ENCODE measurements at regions not wholly inside any gene's neighbourhood (a gene's known extent, or its start where the extent isn't known, plus 50 kb on each side); places are given as distances from the start of the nearest gene placed in this dataset.
A peak's percentile ranks its signal among the peaks of the same experiment; 100 is the strongest.

DNA sequence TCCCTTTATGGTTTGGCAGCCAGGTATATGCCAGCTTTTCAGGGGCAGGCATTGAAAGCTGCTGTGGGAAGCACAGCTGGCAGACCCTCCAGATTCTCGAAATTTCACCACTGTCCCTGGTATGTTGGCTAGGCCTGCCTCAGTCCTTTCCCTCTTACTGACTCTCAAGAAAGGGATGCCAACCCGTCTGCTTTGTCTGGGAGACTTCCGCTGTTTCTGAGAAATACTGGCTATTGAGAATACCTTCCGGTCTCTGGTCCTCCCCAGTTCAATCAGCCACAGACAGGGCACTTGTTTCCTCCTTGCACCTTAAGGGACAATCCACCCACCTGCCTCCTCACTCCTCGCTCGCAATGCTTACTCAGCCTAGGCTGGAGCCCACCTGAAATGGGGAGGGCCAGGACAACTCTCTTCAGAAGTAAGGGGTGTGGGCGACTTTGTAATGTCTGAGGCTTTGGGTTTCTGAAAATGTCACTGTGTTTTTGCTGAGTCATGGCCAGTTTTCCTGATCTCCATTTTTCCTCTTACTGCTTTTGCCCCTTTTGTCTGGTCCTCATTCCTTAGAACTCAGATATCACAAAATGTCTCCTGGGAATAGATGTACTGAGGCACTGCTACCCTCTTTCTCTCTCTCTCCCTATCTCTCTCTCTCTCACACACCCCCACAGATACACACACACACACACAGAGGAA lies 571.1 kb downstream of the TNS1 start:
- DNase-seq = no peak

DNA sequence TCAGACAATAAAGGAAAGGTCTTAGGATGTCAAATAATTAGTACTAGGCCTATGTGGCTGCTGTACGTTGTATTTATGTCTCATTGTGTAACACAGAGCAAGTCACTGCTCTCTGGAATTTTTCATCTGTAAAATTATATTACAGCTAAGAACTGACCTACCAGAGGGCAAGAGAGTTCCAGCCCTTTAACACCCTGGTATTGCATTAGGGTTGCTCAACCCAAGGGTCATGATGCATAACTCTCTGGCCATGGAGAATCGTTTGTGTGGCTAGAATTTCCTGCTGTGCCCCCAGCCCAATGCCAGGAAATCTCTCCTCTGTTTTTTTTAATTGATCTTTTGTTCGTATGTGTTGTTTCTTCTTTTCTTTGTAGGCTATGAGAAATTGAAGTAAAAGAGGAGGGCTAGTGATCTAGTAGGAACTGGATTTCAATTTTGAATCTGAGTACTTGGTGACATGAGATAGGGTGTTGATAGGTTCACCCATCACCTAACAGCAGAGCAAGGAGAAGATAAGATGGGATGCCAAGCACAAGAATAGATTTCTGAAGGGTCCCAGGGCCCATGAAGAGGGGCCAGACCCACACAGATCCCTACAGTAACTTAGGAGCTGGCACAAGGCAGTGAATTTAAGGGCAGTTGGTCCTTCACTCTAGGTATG lies 571.2 kb upstream of the TNP1 start:
- DNase-seq = no peak

DNA sequence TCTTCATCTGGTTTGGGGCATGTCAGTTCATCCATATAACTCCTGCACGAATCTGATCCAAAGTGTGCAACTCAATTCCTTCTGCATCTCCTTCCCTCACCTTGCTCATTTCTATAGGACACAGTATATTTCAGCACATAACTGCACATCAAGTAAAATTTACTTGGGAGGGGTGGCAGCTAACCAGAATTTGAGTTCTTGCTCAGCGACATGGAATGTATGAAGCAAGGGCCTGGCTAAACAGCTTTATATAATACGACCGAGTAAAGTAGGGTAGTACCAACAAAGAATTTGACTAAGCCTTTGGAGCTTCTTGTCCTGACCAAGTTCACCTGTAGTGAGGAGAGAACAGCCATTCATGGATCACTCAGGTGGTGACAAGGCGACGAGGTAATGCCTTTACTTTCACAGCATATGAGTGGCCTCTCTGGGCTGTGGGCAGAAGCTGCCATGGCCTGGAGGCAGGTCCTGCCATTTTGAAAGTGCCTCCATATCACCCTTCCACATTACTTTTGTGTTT lies 570.2 kb upstream of the TNP1 start:
- no peak for DNase-seq

DNA sequence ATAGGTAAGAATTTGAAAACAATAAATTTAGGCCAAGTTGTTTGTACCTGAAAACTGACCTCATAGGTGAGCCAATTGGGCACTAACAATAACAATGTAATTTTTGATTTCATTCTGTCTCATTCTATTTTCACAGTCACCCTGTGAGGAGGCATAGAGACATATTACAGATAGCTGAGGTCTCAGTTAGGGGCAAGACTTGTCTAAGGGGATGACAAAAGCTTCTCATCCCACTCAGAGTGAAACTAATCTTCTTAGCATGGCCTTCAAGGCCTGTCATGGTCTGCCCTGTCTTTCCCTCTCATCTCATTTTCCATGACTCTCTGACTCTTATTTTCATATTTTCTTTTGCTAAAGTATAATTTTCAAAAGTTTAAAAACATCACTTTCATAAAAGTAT lies 562.0 kb upstream of the TNP1 start:
- no peak for DNase-seq

DNA sequence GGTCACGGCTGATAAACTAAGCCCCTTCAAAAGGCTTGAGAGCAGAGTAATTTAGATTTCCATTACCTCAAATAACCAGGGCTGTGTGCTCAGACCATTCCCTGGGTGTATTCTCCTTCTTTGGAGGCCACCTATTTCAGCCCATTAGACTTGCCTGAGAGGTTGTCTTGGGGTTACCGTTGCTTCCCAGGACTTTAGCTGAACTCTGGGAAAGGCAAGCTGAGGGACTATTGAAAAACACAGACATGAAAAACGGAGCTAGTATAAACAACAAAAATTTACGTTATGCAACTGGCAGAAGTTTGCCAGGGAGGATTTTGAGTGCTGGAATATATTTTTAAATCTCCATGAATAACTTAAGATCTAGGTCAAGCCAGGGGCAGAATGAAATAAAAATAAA lies 561.0 kb upstream of the TNP1 start:
- no peak for DNase-seq

DNA sequence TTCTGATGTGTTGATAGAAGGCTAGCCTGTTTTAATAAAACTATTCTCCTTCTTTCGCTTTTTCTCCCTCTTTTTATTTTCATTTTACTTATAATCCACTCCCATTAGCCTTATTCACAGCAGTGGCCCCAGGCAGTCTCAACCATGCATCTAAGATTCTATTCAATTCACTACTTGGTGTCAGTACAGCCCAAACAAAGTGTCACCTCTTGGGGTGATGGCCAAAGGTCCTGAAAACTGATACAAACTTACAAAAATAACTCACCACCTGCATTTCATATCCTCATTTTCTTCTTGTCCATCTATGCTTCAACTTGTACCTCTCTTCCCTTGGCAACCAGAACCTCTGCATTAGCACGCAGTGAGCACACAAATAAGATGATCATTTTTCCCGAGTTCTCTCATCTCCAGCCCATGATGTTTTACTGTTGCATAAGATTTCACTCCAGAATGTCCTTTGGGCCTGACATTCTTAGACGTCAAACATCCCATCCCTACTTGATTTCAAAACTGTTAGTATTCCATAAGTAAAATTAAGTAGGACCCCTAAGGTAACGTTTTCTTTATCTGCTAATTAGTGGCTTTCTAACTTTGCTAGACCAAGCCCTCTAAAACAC lies 559.3 kb upstream of the TNP1 start:
- DNase-seq = no peak

DNA sequence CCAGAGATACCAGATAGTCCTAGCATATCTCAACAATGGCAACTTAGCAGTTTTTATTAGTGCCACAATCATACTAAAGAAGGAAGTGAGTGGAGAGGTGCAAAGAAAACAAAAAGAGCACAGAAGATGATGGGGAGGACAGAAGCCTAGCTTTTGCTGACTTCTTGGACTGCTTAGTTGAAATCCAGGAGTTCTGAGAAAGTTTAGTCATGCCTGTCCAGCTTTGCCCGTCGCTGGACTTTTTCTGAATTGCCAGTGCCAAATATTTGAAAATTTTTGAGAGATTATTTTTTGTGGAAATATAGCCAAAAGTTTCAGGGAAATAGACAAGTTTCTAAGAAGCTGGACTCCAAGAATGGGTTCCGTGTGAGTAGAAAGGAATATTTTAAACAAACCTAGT lies 558.7 kb upstream of the TNP1 start:
- DNase-seq = no peak

DNA sequence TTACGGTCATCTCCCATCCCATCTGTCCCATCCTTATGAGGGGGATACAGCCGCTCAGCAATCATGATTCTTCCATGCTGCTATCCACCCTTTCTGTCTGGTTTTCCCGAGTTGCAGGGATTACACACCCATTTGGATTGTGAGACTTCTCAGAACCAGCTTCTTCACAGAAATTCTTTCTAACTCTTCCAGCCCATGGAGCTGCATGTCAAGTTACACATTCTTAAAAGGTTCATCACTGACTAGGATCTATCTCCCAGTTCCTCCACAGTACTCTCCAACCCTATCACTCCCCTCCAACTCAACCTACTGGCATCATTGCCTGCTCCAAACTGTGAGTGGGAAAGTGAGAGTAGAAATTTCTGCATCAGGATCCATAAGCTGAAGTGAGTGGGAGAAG lies 558.2 kb upstream of the TNP1 start:
- DNase-seq = no peak

DNA sequence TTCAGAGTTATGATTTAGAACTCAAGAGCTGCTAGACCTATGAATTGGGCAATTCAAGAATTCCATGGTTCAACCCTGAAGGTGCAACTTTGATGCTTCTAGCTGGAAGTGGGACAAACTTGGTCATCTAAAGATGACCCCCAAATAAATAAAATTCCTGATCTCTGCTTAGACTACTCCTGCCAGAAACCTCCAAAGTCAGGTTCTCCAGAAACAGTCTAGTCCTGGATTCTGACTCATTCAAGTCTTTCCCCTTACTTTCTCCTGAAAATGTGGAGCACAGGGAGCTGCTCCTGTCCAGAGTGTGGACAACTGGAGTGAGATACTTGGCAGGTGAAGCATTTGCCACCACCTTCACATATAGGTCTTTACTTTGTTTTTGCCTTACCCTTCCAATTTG lies 557.7 kb upstream of the TNP1 start:
- DNase-seq = no peak

DNA sequence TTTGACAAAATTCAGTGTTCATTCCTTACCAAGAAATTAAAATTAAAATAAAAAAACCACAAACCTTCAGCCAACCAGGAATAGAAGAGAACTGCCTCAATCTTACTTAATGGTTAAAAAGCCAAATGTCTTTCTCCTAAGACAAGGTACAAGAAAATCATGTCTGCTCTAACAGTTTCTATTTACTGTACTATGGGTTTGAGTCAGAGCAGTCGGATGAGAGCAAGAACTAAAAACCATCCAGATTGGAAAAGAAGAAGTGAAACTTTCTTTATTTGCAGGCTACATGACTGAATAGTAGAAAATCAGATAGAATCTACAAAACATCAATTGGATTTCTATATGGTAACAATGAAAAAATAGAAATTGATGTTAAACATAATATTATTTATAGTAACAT lies 555.5 kb upstream of the TNP1 start:
- peak; percentile 3 for DNase-seq

DNA sequence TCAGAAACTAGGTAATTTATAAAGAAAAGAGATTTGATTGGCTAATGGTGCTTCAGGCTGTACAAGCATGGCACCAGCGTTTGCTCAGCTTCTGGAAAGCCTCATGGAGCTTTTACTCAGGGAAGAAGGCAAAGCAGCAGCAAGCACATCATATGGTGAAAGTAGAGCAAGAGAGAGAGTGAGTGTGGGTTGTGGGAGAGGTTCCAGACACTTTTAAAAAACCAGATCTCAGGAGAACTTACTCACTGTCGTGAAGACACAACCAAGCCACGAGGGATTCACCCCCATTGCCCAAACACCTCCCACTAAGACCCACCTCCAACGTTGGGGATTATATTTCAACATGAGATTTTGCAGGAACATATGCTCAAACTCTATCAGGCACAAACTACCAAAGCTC lies 554.6 kb upstream of the TNP1 start:
- DNase-seq = no peak

DNA sequence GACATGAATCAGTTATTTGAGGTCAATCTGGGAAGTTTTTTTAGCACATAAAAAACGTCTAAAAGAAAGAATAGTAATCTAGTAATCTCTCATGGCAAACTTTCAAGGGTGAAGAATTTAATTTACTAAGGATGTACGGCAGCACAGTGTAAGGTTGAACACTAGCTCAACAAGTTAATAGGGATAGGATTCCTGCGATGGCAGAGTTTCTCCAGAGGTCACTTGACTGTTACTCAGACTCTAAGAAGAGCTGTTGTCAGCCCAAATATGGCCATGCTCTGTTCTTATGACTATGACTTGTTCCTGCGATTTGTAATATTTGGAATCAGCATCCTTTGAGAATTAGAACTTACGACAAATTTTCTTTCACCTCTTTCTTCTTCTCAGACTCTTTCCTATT lies 553.3 kb upstream of the TNP1 start:
- DNase-seq = no peak

DNA sequence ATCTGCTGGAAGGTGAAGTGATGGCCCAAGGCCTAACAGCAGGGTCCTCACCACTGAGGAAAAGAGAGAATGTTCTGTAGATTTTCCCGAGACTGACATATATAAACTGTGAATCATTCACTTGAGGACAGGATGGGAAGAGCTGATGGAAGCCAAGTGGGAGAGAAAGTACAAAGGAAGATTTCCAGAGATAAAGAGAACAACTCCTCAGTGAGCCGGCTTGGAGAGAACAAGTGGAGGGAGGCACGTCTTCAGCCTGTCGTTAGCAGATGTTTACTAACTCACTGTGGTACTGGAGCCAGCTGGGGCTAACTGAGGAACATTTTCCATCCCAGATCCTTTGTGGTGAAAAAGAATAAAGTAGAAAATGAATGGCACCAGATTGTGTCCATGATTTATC lies 552.9 kb upstream of the TNP1 start:
- DNase-seq = no peak

DNA sequence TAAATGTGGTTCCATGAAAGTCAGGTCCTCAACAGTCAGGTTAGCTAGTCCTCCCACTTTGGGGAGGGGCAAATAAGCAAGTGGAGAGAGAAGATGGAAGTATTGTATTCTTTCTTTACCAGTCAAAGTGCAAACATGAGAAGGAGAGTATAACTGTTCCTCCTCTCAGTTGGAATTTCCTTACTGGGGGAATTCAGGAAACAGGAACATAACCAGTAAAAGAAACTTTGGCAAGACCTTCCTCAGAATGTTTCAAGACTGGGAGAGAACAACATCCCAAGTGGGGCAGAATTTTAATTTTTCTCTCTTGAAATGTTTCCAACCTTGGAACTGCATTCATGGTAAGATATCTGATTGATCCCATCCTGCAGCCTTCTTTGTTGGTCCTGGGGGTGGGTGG lies 552.4 kb upstream of the TNP1 start:
- no peak for DNase-seq

DNA sequence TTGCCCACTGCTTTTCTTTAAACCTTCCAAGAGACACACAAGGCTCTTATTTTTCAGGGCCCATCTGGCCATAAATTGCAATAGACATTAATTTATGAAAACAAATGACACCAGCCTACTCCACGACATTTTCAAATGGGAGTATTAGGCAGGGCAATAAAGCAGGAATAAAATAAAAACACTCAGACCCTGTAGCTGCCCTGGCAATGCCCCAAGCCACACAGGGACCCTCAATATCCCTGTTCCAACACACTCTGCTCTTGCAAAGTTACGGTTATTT lies 550.8 kb upstream of the TNP1 start:
- no peak for DNase-seq

DNA sequence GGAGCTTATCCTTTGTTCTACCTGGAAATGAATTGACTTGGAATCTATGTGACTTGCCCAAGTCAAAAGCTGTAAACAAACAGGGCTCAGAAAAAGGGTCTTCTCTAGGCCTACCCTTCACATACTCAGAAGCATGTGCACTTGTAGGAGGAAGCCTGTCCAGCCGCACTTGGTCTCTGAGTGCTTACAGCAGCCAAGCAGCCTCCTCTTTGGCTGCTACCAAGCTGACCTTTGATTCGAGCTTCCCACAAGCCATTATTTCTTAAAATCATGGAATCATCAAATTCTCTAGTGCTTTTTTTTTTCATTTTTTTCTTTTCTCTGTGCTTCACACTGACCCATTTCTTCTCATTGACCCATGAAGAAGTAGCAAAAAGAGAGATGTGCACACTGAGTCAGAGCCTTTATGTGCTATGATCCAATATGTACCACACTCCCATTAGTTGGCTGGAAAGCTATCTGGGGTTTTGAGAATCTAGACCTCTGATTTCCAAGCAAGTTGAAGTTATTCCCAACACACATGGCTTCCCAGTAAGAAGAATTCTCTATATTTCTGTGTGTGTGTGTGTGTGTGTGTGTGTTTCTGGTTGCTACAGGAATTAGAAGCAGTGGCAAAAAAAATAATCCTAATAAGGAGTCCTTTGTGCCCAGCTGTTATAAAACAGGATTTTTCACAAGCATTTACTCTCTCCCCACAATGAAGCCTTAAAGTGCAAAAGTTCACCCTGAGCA lies 550.3 kb upstream of the TNP1 start:
- DNase-seq = no peak

DNA sequence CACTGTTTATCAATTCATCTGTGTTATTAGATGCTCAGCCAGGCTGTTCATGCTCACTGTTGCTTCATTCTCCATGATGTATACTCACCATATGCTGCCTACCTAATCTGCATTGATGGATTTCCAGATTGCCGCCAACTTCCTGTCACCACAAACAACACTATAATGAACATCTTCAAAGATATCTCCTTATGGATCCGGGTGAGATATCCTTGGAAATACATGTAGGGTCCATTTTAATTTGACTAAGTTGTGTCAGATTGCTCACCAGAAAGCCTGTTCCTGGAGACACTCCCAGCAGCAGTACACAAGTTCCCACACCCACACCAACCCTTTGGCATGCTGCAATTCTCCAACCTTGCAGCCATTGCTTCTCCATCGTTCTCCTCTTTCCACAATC lies 547.5 kb upstream of the TNP1 start:
- no peak for DNase-seq

DNA sequence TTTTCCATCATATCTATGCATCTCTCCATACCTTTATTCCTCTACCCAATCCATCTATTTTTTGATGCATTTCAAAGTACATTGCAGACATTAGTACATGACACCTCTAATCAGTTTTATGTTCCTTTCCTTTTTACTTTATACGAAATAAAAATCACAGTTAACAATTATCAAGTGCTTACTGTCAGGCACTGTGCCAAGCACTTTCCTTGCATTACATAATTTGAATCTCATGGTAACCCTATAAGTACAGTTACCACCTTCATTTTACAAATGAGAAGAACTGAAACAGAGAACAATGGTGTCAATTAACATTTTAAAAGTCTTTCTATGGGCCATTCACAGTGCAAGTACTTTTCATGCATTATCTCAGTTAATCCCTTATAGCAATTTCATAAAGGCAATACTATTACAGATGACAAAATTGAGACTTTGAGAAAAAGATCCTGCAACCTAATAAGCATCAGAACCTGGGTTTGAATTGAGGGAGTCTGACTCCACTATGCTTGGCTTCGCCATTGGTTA lies 544.4 kb upstream of the TNP1 start:
- no peak for DNase-seq

DNA sequence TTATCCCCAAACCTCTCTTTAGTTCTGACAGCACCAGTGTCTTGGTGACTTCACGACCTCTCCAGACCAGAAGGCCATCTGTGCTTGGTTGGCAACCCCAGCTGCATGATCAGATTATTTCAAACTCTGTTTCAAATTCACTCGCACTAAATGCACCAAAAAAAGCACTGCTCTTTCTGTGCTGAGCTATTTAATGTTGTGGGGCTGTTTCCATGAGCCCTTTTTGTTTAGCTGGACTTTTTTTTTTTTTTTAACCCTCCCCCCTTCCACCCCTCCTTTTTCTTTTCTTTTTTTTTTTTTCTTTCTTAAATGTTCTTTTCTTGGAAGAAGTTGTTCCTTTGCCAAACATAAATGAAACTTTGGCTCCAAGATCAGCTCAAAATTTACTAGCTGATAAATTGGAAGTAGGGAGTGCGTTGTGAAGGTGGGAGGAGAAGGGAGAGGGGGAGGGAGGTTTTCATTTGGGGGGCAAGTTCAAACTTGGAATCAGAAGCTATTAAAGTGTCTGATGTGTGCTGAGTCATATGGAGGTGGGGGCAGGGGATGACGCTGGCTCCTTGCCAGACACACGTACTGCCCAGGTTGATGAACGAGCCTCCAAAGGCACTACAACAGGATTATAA lies 543.0 kb upstream of the TNP1 start:
- DNase-seq = no peak

DNA sequence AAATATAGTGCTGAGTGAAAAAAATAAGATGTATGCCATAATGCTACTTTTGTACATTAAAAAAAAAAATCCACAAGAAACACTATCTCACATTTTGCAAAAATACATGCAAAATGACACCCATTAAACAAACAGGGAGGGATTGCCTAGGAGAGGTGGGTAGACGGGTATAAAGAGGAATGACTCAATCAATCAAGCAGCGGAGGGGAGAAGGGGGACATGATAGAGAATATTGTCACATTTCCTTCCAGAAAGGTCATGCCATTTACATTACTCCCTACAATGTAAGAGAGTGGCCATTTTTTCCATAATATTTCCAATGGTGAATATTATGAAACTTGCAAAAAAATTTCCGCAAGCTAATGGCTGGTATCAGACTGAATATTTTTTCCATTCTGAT lies 542.3 kb upstream of the TNP1 start:
- DNase-seq = no peak

DNA sequence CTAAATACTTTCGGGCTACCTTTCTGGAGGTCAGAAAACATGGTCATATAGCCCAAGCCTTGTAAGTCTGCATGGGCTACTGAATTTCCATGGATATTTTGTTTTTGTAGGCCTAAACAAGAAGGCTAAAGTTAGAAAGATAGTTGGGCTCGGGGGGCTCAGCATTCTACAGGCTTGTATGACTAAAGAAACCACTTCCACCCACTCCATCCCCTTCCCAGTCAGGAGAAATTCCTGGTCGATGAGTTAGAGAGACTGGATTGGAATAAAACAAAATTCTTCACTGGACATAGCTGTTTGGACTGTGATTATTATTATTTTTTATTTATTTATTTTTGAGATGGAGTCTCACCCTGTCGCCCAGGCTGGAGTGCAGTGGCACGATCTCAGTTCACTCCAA lies 539.4 kb upstream of the TNP1 start:
- DNase-seq = no peak

DNA sequence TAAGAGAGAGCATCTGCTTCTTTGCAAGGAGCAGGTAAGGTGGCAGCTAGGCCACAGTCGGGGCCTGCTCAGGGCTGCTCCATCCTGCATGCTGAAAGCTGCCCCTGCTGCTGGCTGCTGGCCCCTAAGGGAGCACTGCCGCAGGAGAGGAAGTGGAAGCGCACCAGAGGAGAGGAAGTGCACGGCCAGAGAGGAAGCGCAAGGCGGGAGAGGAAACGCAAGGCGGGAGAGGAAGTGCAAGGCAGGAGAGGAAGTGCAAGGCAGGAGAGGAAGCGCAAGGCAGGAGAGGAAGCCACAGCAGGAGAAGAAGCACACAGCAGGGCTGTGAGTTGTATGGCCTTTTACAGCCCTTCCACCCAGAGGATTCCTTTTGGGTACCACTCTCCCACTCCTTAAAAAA lies 539.0 kb upstream of the TNP1 start:
- no peak for DNase-seq

DNA sequence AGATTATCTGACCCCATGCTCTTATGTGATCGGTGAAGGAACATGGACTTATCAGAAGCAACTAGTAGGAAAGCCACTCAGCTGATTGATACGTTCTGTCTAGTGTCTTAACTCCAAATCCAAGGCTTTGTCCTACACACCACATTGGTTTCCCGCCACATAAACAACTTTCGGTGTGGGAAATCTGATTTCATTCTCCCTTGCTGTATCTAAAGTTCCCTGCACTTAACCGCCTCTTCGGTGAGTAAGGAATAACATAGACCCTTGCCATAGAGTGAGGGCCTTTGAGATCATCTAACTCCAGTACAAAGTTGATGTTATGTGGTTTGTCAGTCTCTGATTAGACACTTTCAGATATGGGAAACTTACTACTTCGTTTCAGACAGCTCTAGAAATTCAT lies 538.2 kb upstream of the TNP1 start:
- no peak for DNase-seq
